Endothelial cell of umbilical vein (primary cell): ENCODE measurements at regions not wholly inside any gene's neighbourhood (a gene's known extent, or its start where the extent isn't known, plus 50 kb on each side); places are given as distances from the start of the nearest gene placed in this dataset.

Source experiments
- BruUV-seq: library from RNA; stranded (reverse); fragments of 400-500 nt; replicated peaks from 2 replicates; lab custom pipeline; 2021; lab: Mats Ljungman, UMichigan
- CTCF ChIA-PET: fragments of 300-600, 350-600 bp; sonication (Branson Sonifier 250); formaldehyde crosslinking; loops from one replicate; lab custom pipeline; 2021; ENCODE audit warnings: antibody characterized with exemption, inconsistent platforms; lab: Charles Lee
- POLR2A ChIA-PET: fragments of 300-600, 350-600 bp; sonication (Branson Sonifier 250); formaldehyde crosslinking; loops from one replicate; lab custom pipeline; 2021; ENCODE audit warnings: antibody characterized with exemption, inconsistent platforms; lab: Charles Lee
- DNase-seq: peaks from one replicate; pipeline ENCODE4 v3.0.0-alpha.2; 2011; ENCODE audit warnings: low read depth, low spot score
- FAIRE-seq: peaks from 2 replicates; lab custom pipeline; 2011; peaks lifted over from hg19 to GRCh38; lab: Jason Lieb, UNC
- H2AFZ ChIP-seq: 2 replicates; pipeline ENCODE4 v1.6.0; 2012; ENCODE audit warnings: low read depth, low read length, control low read depth, inconsistent platforms
- H3K27ac ChIP-seq: 2 replicates; pipeline ENCODE4 v1.5.1; 2011; ENCODE audit warnings: low read depth, mild to moderate bottlenecking, control low read depth, low read length, moderate library complexity; ENCODE audit not compliant: insufficient read depth
- H3K27me3 ChIP-seq, 2 experiments: 2 replicates each; pipeline versions ENCODE4 v1.6.0 to v1.6.1; 2011; ENCODE audit warnings: low read length in 2 of 2, mixed read lengths in 1 of 2; ENCODE audit not compliant: control insufficient read depth in 2 of 2, insufficient read depth in 2 of 2
- H3K36me3 ChIP-seq, 2 experiments: 2 replicates in 1 of 2; 3 replicates in 1 of 2; pipeline ENCODE4 v1.5.1; 2011; ENCODE audit warnings: low read length in 2 of 2, mild to moderate bottlenecking in 1 of 2, moderate library complexity in 1 of 2; ENCODE audit not compliant: control insufficient read depth in 2 of 2, insufficient read depth in 2 of 2; ENCODE audit errors: extremely low read depth in 1 of 2
- H3K4me1 ChIP-seq: 3 replicates; pipeline ENCODE4 v1.5.1; 2011; ENCODE audit warnings: mild to moderate bottlenecking, low read length; ENCODE audit not compliant: control insufficient read depth, insufficient read depth; ENCODE audit errors: extremely low read depth
- H3K4me2 ChIP-seq: 2 replicates; pipeline ENCODE4 v1.6.1; 2011; ENCODE audit warnings: low read length, control low read depth, mixed read lengths; ENCODE audit not compliant: insufficient read depth
- H3K4me3 ChIP-seq, 3 experiments: fragments of 200-600 bp in 1 of 3; sonication (generic), shearing (Covaris generic) in 1 of 3; replicated peaks in 1 of 3; 2 replicates each; pipeline ENCODE4 v1.5.1; 2011 to 2016; ENCODE audit warnings: control low read depth in 3 of 3, low read length in 3 of 3, mild to moderate bottlenecking in 2 of 3, inconsistent platforms in 1 of 3, low read depth in 1 of 3, moderate library complexity in 1 of 3; ENCODE audit not compliant: insufficient read depth in 1 of 3
- H3K79me2 ChIP-seq: 2 replicates; pipeline ENCODE4 v1.6.0; 2012; ENCODE audit warnings: low read length, inconsistent platforms; ENCODE audit not compliant: control insufficient read depth, insufficient read depth
- H3K9ac ChIP-seq: replicated peaks from 2 replicates; pipeline ENCODE3; 2011; ENCODE audit warnings: low read length, control low read depth; ENCODE audit not compliant: insufficient read depth; ENCODE audit errors: extremely low read depth
- H3K9me1 ChIP-seq: replicated peaks from 3 replicates; pipeline ENCODE4 v1.6.0; 2011; ENCODE audit warnings: mild to moderate bottlenecking, low read length; ENCODE audit not compliant: control insufficient read depth, insufficient read depth; ENCODE audit errors: extremely low read depth
- H3K9me3 ChIP-seq: replicated peaks from 2 replicates; pipeline ENCODE4 v1.5.1; 2012; ENCODE audit warnings: low read length, inconsistent platforms; ENCODE audit not compliant: control insufficient read depth, insufficient read depth
- H4K20me1 ChIP-seq: replicated peaks from 2 replicates; pipeline ENCODE3; 2011; ENCODE audit warnings: mild to moderate bottlenecking, low read length; ENCODE audit not compliant: control insufficient read depth, insufficient read depth; ENCODE audit errors: extremely low read depth
- EZH2 ChIP-seq: IDR thresholded peaks from 2 replicates; pipeline ENCODE4 v1.6.1; 2012; ENCODE audit warnings: borderline replicate concordance, low read depth, mild to moderate bottlenecking, moderate library complexity, low read length, inconsistent platforms; ENCODE audit not compliant: severe bottlenecking
- FOS ChIP-seq: IDR thresholded peaks from 2 replicates; pipeline ENCODE4 v1.6.1; 2011; ENCODE audit warnings: mild to moderate bottlenecking, low read length, moderate library complexity, borderline replicate concordance; ENCODE audit not compliant: insufficient read depth
- GATA2 ChIP-seq: IDR thresholded peaks from 2 replicates; pipeline ENCODE4 v1.7.0; 2011; ENCODE audit warnings: low read depth, mild to moderate bottlenecking, moderate library complexity, mixed read lengths, low read length; ENCODE audit not compliant: insufficient read length, insufficient read depth
- JUN ChIP-seq: IDR thresholded peaks from 2 replicates; pipeline ENCODE4 v1.6.1; 2011; ENCODE audit warnings: borderline replicate concordance, low read depth; ENCODE audit not compliant: insufficient read length, insufficient read depth
- MYC ChIP-seq: IDR thresholded peaks from one replicate; pipeline ENCODE4 v1.6.1; 2011; ENCODE audit warnings: mild to moderate bottlenecking, low read depth, low read length
- POLR2A ChIP-seq: IDR thresholded peaks from 2 replicates; pipeline ENCODE4 v1.6.1; 2012; ENCODE audit warnings: low read depth, mild to moderate bottlenecking, control low read depth, low read length
- POLR2AphosphoS5 ChIP-seq: IDR thresholded peaks from 2 replicates; pipeline ENCODE4 v1.6.1; 2012; ENCODE audit warnings: low read depth, mild to moderate bottlenecking, control low read depth, low read length, moderate library complexity; ENCODE audit not compliant: insufficient read depth
- dilution Hi-C: fragments of 300-500 bp; cut with MboI; formaldehyde crosslinking; loops from one replicate; pipeline ENCODE4 v1.15.0; 2019; ENCODE audit warnings: low sequenced_read_pairs; ENCODE audit not compliant: extremely low pct_ligation_motif_present
- intact Hi-C: fragments of 100-400 bp; cut with micrococcal nuclease; formaldehyde crosslinking; loops from one replicate; pipeline ENCODE4 v1.10.0; 2022
- TF ChIP-seq, protein P1 (sequence below): IDR thresholded peaks from 2 replicates; pipeline ENCODE4 v1.6.1; 2011; ENCODE audit not compliant: insufficient read depth, insufficient read length
- TF ChIP-seq, protein P2 (sequence below), 2 donors: IDR thresholded peaks; 1 replicate in 1 of 2; 2 replicates in 1 of 2; pipeline ENCODE4 v1.5.1; 2011; ENCODE audit warnings: low read length in 2 of 2, mild to moderate bottlenecking in 2 of 2, moderate library complexity in 2 of 2, control low read depth in 1 of 2, inconsistent platforms in 1 of 2, low read depth in 1 of 2; ENCODE audit not compliant: insufficient read depth in 1 of 2; ENCODE audit errors: extremely low read depth in 1 of 2

DNA sequence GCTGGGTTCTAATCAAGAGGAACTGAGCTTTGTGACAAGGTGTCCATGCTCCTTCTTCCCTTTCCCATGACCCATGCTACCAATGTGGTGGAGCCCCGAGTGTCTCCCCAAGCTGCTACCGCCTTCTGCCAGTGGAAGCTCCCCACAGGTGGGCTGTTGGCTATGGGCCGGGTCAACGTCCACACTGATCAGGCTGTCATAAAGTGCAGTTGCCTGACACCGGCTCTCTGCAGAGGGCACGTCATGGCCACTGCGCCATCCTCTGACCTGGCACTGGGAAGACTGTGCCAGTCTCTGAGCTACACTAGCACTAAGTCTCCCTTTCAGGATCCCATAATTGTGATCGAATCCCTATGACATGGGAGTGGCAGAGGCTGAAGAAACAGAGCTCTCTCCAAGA is 192.3 kb downstream of the USP12 start:
- ChIA-PET CTCF (interaction anchor here (1.3 to 1.4 kb wide), 2 partner anchors 9 to 383 kb away, joined by 3 to 7 read pairs; no protein-coding TSS in a partner anchor), POLR2A (no interaction called here)
- dilution Hi-C loops = no loop called here

More for the DNA sequence above, 192.3 kb downstream of the USP12 start:
- no TSS peak for BruUV-seq
- Histone ChIP-seq H3K4me1 (peaks cover 4% of the 10 kb centered on the region), H3K9me1 (no peaks in the 10 kb centered on the region), H3K79me2 (no peaks in the 10 kb centered on the region), H3K9ac (no peak overlapping the region), H3K4me3 (no peak overlapping the region), H4K20me1 (no peaks in the 10 kb centered on the region), H3K36me3 (no peaks in the 10 kb centered on the region), H3K27ac (no peak overlapping the region), H2AFZ (no peak overlapping the region), H3K9me3 (no peaks in the 10 kb centered on the region), H3K4me2 (no peak overlapping the region), H3K27me3 (no peaks in the 10 kb centered on the region)
- TF ChIP-seq FOS (no peak), POLR2A (no peak), GATA2 (no peak), JUN (no peak), POLR2AphosphoS5 (no peak), MYC (no peak), EZH2 (no peak)
- TF ChIP-seq, protein P1, sequence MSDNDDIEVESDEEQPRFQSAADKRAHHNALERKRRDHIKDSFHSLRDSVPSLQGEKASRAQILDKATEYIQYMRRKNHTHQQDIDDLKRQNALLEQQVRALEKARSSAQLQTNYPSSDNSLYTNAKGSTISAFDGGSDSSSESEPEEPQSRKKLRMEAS = no peak
- TF ChIP-seq, protein P2, sequence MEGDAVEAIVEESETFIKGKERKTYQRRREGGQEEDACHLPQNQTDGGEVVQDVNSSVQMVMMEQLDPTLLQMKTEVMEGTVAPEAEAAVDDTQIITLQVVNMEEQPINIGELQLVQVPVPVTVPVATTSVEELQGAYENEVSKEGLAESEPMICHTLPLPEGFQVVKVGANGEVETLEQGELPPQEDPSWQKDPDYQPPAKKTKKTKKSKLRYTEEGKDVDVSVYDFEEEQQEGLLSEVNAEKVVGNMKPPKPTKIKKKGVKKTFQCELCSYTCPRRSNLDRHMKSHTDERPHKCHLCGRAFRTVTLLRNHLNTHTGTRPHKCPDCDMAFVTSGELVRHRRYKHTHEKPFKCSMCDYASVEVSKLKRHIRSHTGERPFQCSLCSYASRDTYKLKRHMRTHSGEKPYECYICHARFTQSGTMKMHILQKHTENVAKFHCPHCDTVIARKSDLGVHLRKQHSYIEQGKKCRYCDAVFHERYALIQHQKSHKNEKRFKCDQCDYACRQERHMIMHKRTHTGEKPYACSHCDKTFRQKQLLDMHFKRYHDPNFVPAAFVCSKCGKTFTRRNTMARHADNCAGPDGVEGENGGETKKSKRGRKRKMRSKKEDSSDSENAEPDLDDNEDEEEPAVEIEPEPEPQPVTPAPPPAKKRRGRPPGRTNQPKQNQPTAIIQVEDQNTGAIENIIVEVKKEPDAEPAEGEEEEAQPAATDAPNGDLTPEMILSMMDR (IDR thresholded peaks at IDR 0.05; ENCODE audit: extremely low read depth in 1 of 2, insufficient read depth in 1 of 2, low read depth in 1 of 2, low read length in 2 of 2) = no peak
- DNase-seq (no peak), FAIRE-seq (no peak)
- intact Hi-C loops = no loop called here
